Trophoblast cell (in vitro differentiated cells and primary cell): ENCODE measurements at regions not wholly inside any gene's neighbourhood (a gene's known extent, or its start where the extent isn't known, plus 50 kb on each side); places are given as distances from the start of the nearest gene placed in this dataset.
"Not testable (repeated sequence)": the region's sequence is repeated elsewhere in the genome, so short reads cannot be mapped to it uniquely, and the experiment has no call there.

Experiments
- DNase-seq, 2 donors: peaks; one replicate each; pipeline ENCODE4 v3.0.0-alpha.2; 2016
- H2AFZ ChIP-seq: 2 replicates; pipeline ENCODE4 v1.6.1; 2013; ENCODE audit warnings: low read length, moderate library complexity, mild to moderate bottlenecking; ENCODE audit not compliant: insufficient read depth, poor library complexity
- H2AK5ac ChIP-seq: 2 replicates; pipeline ENCODE4 v1.6.1; 2013; ENCODE audit warnings: mild to moderate bottlenecking, low read length
- H2BK120ac ChIP-seq: 2 replicates; pipeline ENCODE4 v1.6.1; 2013; ENCODE audit warnings: low read length, mild to moderate bottlenecking, moderate library complexity; ENCODE audit not compliant: insufficient read depth, poor library complexity
- H2BK12ac ChIP-seq: 2 replicates; pipeline ENCODE4 v1.6.1; 2013; ENCODE audit warnings: mild to moderate bottlenecking, low read length, moderate library complexity
- H2BK5ac ChIP-seq: 2 replicates; pipeline ENCODE4 v1.6.1; 2013; ENCODE audit warnings: low read length, low read depth, moderate library complexity, mild to moderate bottlenecking; ENCODE audit not compliant: poor library complexity
- H3K14ac ChIP-seq: 2 replicates; pipeline ENCODE4 v1.6.1; 2013; ENCODE audit warnings: mild to moderate bottlenecking, low read length
- H3K18ac ChIP-seq: 2 replicates; pipeline ENCODE4 v1.6.1; 2013; ENCODE audit warnings: mild to moderate bottlenecking, low read length
- H3K23ac ChIP-seq: 2 replicates; pipeline ENCODE4 v1.6.1; 2013; ENCODE audit warnings: low read length
- H3K27ac ChIP-seq: 2 replicates; pipeline ENCODE4 v1.5.1; 2013; ENCODE audit warnings: low read depth, mild to moderate bottlenecking, inconsistent platforms, low read length, moderate library complexity
- H3K27me3 ChIP-seq: 2 replicates; pipeline ENCODE4 v1.6.1; 2013; ENCODE audit warnings: inconsistent platforms, mild to moderate bottlenecking, low read length, moderate library complexity; ENCODE audit not compliant: insufficient read depth
- H3K36me3 ChIP-seq, 2 experiments: 1 replicate in 1 of 2; 2 replicates in 1 of 2; pipeline ENCODE4 v1.6.1; 2013; ENCODE audit warnings: low read length in 2 of 2, mild to moderate bottlenecking in 2 of 2, moderate library complexity in 1 of 2; ENCODE audit not compliant: insufficient read depth in 2 of 2, control insufficient read depth in 1 of 2
- H3K4ac ChIP-seq: 2 replicates; pipeline ENCODE4 v1.6.1; 2013; ENCODE audit warnings: low read depth, mild to moderate bottlenecking, low read length, moderate library complexity
- H3K4me1 ChIP-seq, 2 experiments: 1 replicate in 1 of 2; 2 replicates in 1 of 2; pipeline ENCODE4 v1.6.1; 2013; ENCODE audit warnings: low read length in 2 of 2, mild to moderate bottlenecking in 2 of 2, moderate library complexity in 1 of 2; ENCODE audit not compliant: insufficient read depth in 2 of 2, control insufficient read depth in 1 of 2
- H3K4me2 ChIP-seq: 2 replicates; pipeline ENCODE4 v1.6.1; 2013; ENCODE audit warnings: inconsistent platforms, mild to moderate bottlenecking, low read length, moderate library complexity
- H3K4me3 ChIP-seq: 2 replicates; pipeline ENCODE4 v1.5.1; 2013; ENCODE audit warnings: mild to moderate bottlenecking, low read depth, low read length, inconsistent platforms
- H3K79me1 ChIP-seq: one replicate; pipeline ENCODE4 v1.6.1; 2013; ENCODE audit warnings: low read length
- H3K79me2 ChIP-seq: 2 replicates; pipeline ENCODE4 v1.6.1; 2013; ENCODE audit warnings: low read length, mild to moderate bottlenecking; ENCODE audit not compliant: control insufficient read depth, insufficient read depth, poor library complexity
- H3K9ac ChIP-seq: 2 replicates; pipeline ENCODE4 v1.6.1; 2013; ENCODE audit warnings: mild to moderate bottlenecking, low read length
- H3K9me3 ChIP-seq: 2 replicates; pipeline ENCODE4 v1.6.1; 2013; ENCODE audit warnings: low read depth, mild to moderate bottlenecking, control low read depth, inconsistent platforms, low read length; ENCODE audit not compliant: insufficient read depth
- H4K12ac ChIP-seq: 2 replicates; pipeline ENCODE4 v1.6.1; 2013; ENCODE audit warnings: low read depth, mild to moderate bottlenecking, low read length, moderate library complexity
- H4K8ac ChIP-seq: 2 replicates; pipeline ENCODE4 v1.6.1; 2013; ENCODE audit warnings: low read depth, mild to moderate bottlenecking, low read length, moderate library complexity
- H4K91ac ChIP-seq: one replicate; pipeline ENCODE4 v1.6.1; 2013; ENCODE audit warnings: low read depth, mild to moderate bottlenecking, low read length, moderate library complexity
- WGBS: extraction: QIAGEN DNeasy Blood & Tissue Kit; methylation state at CpG from one replicate; pipeline ENCODE4 v1.1.7; 2013; ENCODE audit warnings: missing lambda C conversion rate; ENCODE audit not compliant: insufficient read length, insufficient coverage; ENCODE audit errors: extremely low coverage; 5-methylcytosine and 5-hydroxymethylcytosine counted together

- not testable (repeated sequence) for H3K4ac ChIP-seq, H2AK5ac ChIP-seq, H3K18ac ChIP-seq, H3K79me1 ChIP-seq, H4K8ac ChIP-seq, H3K79me2 ChIP-seq, H4K91ac ChIP-seq, H2BK120ac ChIP-seq, H3K23ac ChIP-seq, H2AFZ ChIP-seq, H3K36me3 ChIP-seq, DNase-seq, H3K4me1 ChIP-seq, H3K9ac ChIP-seq, H3K4me3 ChIP-seq, H4K12ac ChIP-seq, H2BK5ac ChIP-seq, H3K14ac ChIP-seq, H3K27ac ChIP-seq, H2BK12ac ChIP-seq, H3K4me2 ChIP-seq, H3K9me3 ChIP-seq, H3K27me3 ChIP-seq
- WGBS: no CpG with 5 or more reads among the region's 10 CpGs
These were observed 332.9 kb upstream of the PLGLB2 start for GRCh38 chr2:87414795-87415570.

- H2BK12ac ChIP-seq, H2BK5ac ChIP-seq, H4K12ac ChIP-seq, H3K79me2 ChIP-seq, H3K4ac ChIP-seq, H3K27ac ChIP-seq, H2AFZ ChIP-seq, H4K8ac ChIP-seq, H3K18ac ChIP-seq, H3K79me1 ChIP-seq, H4K91ac ChIP-seq, H3K27me3 ChIP-seq, H3K4me2 ChIP-seq, H3K9me3 ChIP-seq, H3K4me1 ChIP-seq, H3K36me3 ChIP-seq, DNase-seq, H3K23ac ChIP-seq, H3K4me3 ChIP-seq, H2BK120ac ChIP-seq, H2AK5ac ChIP-seq, H3K14ac ChIP-seq, H3K9ac ChIP-seq: not testable (repeated sequence)
- no CpG with 5 or more reads among the region's 1 CpG for WGBS
These were observed 332.2 kb upstream of the PLGLB2 start for GRCh38 chr2:87415586-87416265.

- not testable (repeated sequence) for H3K79me2 ChIP-seq, H2BK5ac ChIP-seq, H3K4me2 ChIP-seq, H3K4me1 ChIP-seq, H3K4me3 ChIP-seq, H2AFZ ChIP-seq, H2BK120ac ChIP-seq, H3K27ac ChIP-seq, H3K79me1 ChIP-seq, H2AK5ac ChIP-seq, H4K8ac ChIP-seq, H4K91ac ChIP-seq, H3K36me3 ChIP-seq, H3K9me3 ChIP-seq, DNase-seq, H3K14ac ChIP-seq, H3K23ac ChIP-seq, H3K9ac ChIP-seq, H4K12ac ChIP-seq, H3K18ac ChIP-seq, H3K27me3 ChIP-seq, H2BK12ac ChIP-seq, H3K4ac ChIP-seq
- WGBS: no CpG with 5 or more reads among the region's 1 CpG
These were observed 331.7 kb upstream of the PLGLB2 start for GRCh38 chr2:87416266-87416592.

GRCh38 chr2:87417147-87417546 lies 330.7 kb upstream of the PLGLB2 start:
- H4K12ac ChIP-seq, H3K4me2 ChIP-seq, H2BK12ac ChIP-seq, H3K4me3 ChIP-seq, H4K8ac ChIP-seq, H3K79me1 ChIP-seq, H3K18ac ChIP-seq, H3K9ac ChIP-seq, H3K79me2 ChIP-seq, H2AK5ac ChIP-seq, H3K27me3 ChIP-seq, H3K36me3 ChIP-seq, H3K14ac ChIP-seq, H3K23ac ChIP-seq, H2BK5ac ChIP-seq, H3K4ac ChIP-seq, H4K91ac ChIP-seq, H3K9me3 ChIP-seq, H2AFZ ChIP-seq, DNase-seq, H3K27ac ChIP-seq, H3K4me1 ChIP-seq, H2BK120ac ChIP-seq: not testable (repeated sequence)
- WGBS: no CpG with 5 or more reads among the region's 6 CpGs
